ENCODE measurements at regions not wholly inside any gene's neighbourhood (a gene's known extent, or its start where the extent isn't known, plus 50 kb on each side); places are given as distances from the start of the nearest gene placed in this dataset.

- Histone ChIP-seq H3K36me3 (ENCODE audit: control insufficient read depth, insufficient read depth, low read length) (no peaks in the 10 kb centered on the region), H3K27me3 (ENCODE audit: control insufficient read depth, insufficient read depth, low read length) (no peaks in the 10 kb centered on the region), H3K4me3 (ENCODE audit: low read depth, low read length) (no peak overlapping the region)
- no peak for DNase-seq (ENCODE audit: low read depth)
- POLR2A ChIA-PET: no interaction called here
- CTCF ChIA-PET: no interaction called here
- no peak for TF ChIP-seq CTCF (IDR thresholded peaks at IDR 0.05; ENCODE audit: insufficient read depth, low read depth, low read length)
Measured at GRCh38 chr4:155512046-155512445, 135.3 kb upstream of the MAP9 start.

GRCh38 chr4:155510771-155511170 is 134.0 kb upstream of the MAP9 start:
- no peaks in the 10 kb centered on the region for H3K36me3 ChIP-seq (ENCODE audit: control insufficient read depth, insufficient read depth, low read length)
- CTCF ChIA-PET: no interaction called here
- TF ChIP-seq CTCF (IDR thresholded peaks at IDR 0.05; ENCODE audit: insufficient read depth, low read depth, low read length): no peak
- H3K27me3 ChIP-seq (ENCODE audit: control insufficient read depth, insufficient read depth, low read length): no peaks in the 10 kb centered on the region
- POLR2A ChIA-PET: no interaction called here
- no peak overlapping the region for H3K4me3 ChIP-seq (ENCODE audit: low read depth, low read length)
- DNase-seq (ENCODE audit: low read depth): no peak

- no peak for DNase-seq (ENCODE audit: low read depth)
- H3K36me3 ChIP-seq (ENCODE audit: control insufficient read depth, insufficient read depth, low read length): no peaks in the 10 kb centered on the region
- ChIA-PET POLR2A (no interaction called here), CTCF (interaction anchor here (0.7 kb wide), 1 partner anchor 413 kb away, joined by 3 read pairs; no protein-coding TSS in a partner anchor)
- H3K4me3 ChIP-seq (ENCODE audit: low read depth, low read length): no peak overlapping the region
- TF ChIP-seq CTCF (IDR thresholded peaks at IDR 0.05; ENCODE audit: insufficient read depth, low read depth, low read length): no peak
- H3K27me3 ChIP-seq (ENCODE audit: control insufficient read depth, insufficient read depth, low read length): no peaks in the 10 kb centered on the region
Measured at GRCh38 chr4:155509555-155509954, 132.8 kb upstream of the MAP9 start.

GRCh38 chr4:155506745-155507144 is 130.0 kb upstream of the MAP9 start:
- H3K27me3 ChIP-seq (ENCODE audit: control insufficient read depth, insufficient read depth, low read length): no peaks in the 10 kb centered on the region
- no peak for TF ChIP-seq CTCF (IDR thresholded peaks at IDR 0.05; ENCODE audit: insufficient read depth, low read depth, low read length)
- CTCF ChIA-PET: interaction anchor here (0.7 kb wide), 1 partner anchor 149 kb away, joined by 3 read pairs; no protein-coding TSS in a partner anchor
- H3K36me3 ChIP-seq (ENCODE audit: control insufficient read depth, insufficient read depth, low read length): no peaks in the 10 kb centered on the region
- POLR2A ChIA-PET: no interaction called here
- no peak overlapping the region for H3K4me3 ChIP-seq (ENCODE audit: low read depth, low read length)
- no peak for DNase-seq (ENCODE audit: low read depth)

GRCh38 chr4:155505321-155505720 is 128.6 kb upstream of the MAP9 start:
- POLR2A ChIA-PET: no interaction called here
- CTCF ChIA-PET: no interaction called here
- no peak for DNase-seq (ENCODE audit: low read depth)
- Histone ChIP-seq H3K4me3 (ENCODE audit: low read depth, low read length) (no peak overlapping the region), H3K27me3 (ENCODE audit: control insufficient read depth, insufficient read depth, low read length) (no peaks in the 10 kb centered on the region), H3K36me3 (ENCODE audit: control insufficient read depth, insufficient read depth, low read length) (no peaks in the 10 kb centered on the region)
- no peak for TF ChIP-seq CTCF (IDR thresholded peaks at IDR 0.05; ENCODE audit: insufficient read depth, low read depth, low read length)
